ENCODE measurements at regions not wholly inside any gene's neighbourhood (a gene's known extent, or its start where the extent isn't known, plus 50 kb on each side); places are given as distances from the start of the nearest gene placed in this dataset.

- no peak for DNase-seq
Measured at GRCh38 chr7:72524037-72524436, 111.9 kb upstream of the CALN1 start.

GRCh38 chr7:72504061-72504706, 92.0 kb upstream of the CALN1 start:
- DNase-seq, result no peak

GRCh38 chr7:72503644-72504043, 91.5 kb upstream of the CALN1 start:
- DNase-seq, result no peak

GRCh38 chr7:72494807-72495206, 82.7 kb upstream of the CALN1 start:
- no peak for DNase-seq

GRCh38 chr7:72493850-72494661, 81.9 kb upstream of the CALN1 start:
- DNase-seq, result peak; percentile 26

GRCh38 chr7:72492461-72493065, 80.4 kb upstream of the CALN1 start:
- no peak for DNase-seq

- no peak for DNase-seq
Measured at GRCh38 chr7:72490301-72490700, 78.2 kb upstream of the CALN1 start.

- no peak for DNase-seq
Measured at GRCh38 chr7:72481934-72482333, 69.8 kb upstream of the CALN1 start.

GRCh38 chr7:72476608-72477305, 64.6 kb upstream of the CALN1 start:
- no peak for DNase-seq

GRCh38 chr7:72467237-72467636, 55.1 kb upstream of the CALN1 start:
- DNase-seq, result no peak

- no peak for DNase-seq
Measured at GRCh38 chr7:72466797-72467196, 54.7 kb upstream of the CALN1 start.

GRCh38 chr7:72465521-72465920, 53.4 kb upstream of the CALN1 start:
- no peak for DNase-seq

- DNase-seq, result no peak
Measured at GRCh38 chr7:72462311-72462710, 50.2 kb upstream of the CALN1 start.
